ENCODE measurements at regions not wholly inside any gene's neighbourhood (a gene's known extent, or its start where the extent isn't known, plus 50 kb on each side); places are given as distances from the start of the nearest gene placed in this dataset.

- TF ChIP-seq CTCF (conservative IDR thresholded peaks at IDR 0.05; ENCODE audit: low read length) (no peak), EZH2phosphoT487 (IDR thresholded peaks at IDR 0.05; ENCODE audit: borderline replicate concordance, low read depth, low read length) (no peak)
Measured at GRCh38 chr4:96112631-96113030, 272.7 kb downstream of the PDHA2 start.

All from OCI-LY7 (cell line).